Ovary (tissue), 7 donors: ENCODE measurements at regions not wholly inside any gene's neighbourhood (a gene's known extent, or its start where the extent isn't known, plus 50 kb on each side); places are given as distances from the start of the nearest gene placed in this dataset.
"Not testable (repeated sequence)": the region's sequence is repeated elsewhere in the genome, so short reads cannot be mapped to it uniquely, and the experiment has no call there.

Experiments used
- DNase-seq, 5 donors: peaks; one replicate each; pipeline ENCODE4 v3.0.0-alpha.2; 2019 to 2020
- H3K27ac ChIP-seq, 2 donors: fragments of 200-600 bp; one replicate each; pipeline versions ENCODE4 v1.5.1 to v1.8.0; 2019 to 2022
- H3K27me3 ChIP-seq: fragments of 200-600 bp; one replicate; pipeline ENCODE4 v1.8.0; 2022
- H3K36me3 ChIP-seq: fragments of 200-600 bp; sonication (generic); one replicate; pipeline ENCODE4 v1.5.1; 2019
- H3K4me1 ChIP-seq: one replicate; pipeline ENCODE4 v1.8.1; 2013; ENCODE audit warnings: mild to moderate bottlenecking, moderate library complexity; ENCODE audit not compliant: insufficient read depth
- H3K4me3 ChIP-seq: fragments of 200-600 bp; sonication (generic); one replicate; pipeline ENCODE4 v1.5.1; 2017
- H3K9me3 ChIP-seq, 2 donors: fragments of 200-600 bp in 1 of 2; sonication (generic) in 1 of 2; one replicate each; pipeline versions ENCODE4 v1.5.1 to v1.8.1; 2013 to 2019; ENCODE audit warnings: mild to moderate bottlenecking in 1 of 2, moderate library complexity in 1 of 2
- CTCF ChIP-seq, 3 donors: fragments of 450-650 bp in 2 of 3; fragments of 200-600 bp in 1 of 3; IDR thresholded peaks; one replicate each; pipeline versions ENCODE4 v1.5.1 to v1.8.0; 2016 to 2022; ENCODE audit warnings: antibody characterized with exemption in 3 of 3, mild to moderate bottlenecking in 1 of 3
- EP300 ChIP-seq: sonication (generic); formaldehyde crosslinking; IDR thresholded peaks from one replicate; pipeline ENCODE4 v1.6.1; 2017; ENCODE audit warnings: antibody characterized with exemption
- POLR2A ChIP-seq: fragments of 450-650 bp; IDR thresholded peaks from one replicate; pipeline ENCODE4 v1.6.1; 2017; ENCODE audit warnings: antibody characterized with exemption, mild to moderate bottlenecking, moderate library complexity
- WGBS, 3 donors: extraction: QIAGEN DNeasy Blood & Tissue Kit in 1 of 3; methylation state at CpG; one replicate each; pipeline versions ENCODE4 v1.1.5 to v1.1.7; 2013 to 2017; 5-methylcytosine and 5-hydroxymethylcytosine counted together
- intact Hi-C, 4 donors: fragments of 100-400 bp; cut with DNase I; formaldehyde crosslinking; loops; one replicate each; pipeline versions ENCODE4 v1.11.0 to v1.15.1; 2022 to 2023
- donor health status: DM: no; HTN: no; CAD: no; lungs with moderate emphysema.
- donor health status: DM: no; HTN: no; CAD: no.
- donor health status: Bipolar disorder and iron deficiency.
- donor health status: DM: no; HTN: no; CAD: no.
- donor health status: DM: yes; HTN: yes; CAD: no.

DNA sequence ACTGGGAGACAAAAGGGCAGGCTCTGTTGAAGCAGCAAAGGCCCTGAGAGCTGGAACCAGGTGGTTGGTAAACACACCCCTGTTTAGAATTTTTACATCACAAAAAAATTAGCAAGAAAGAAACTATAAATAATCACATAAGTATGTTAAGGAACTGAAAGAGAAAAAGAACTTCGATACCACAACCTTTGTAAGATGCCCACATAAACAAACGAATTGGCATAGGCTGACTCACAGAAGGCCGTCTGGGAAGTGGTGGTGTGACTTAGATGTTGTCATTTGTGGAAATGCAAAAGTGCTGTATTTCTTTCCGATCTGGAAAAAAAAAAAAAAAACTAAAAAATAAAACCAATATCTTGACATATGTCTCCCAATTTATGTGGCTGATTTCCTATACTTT lies 235.1 kb downstream of the USP46 start:
- WGBS, 3 donors = 82 to 89% (median 83%) methylated on average over 4 of the region's 4 CpGs
- H3K36me3 ChIP-seq = no peaks in the 10 kb centered on the region
- no peak overlapping the region for H3K27ac ChIP-seq
- H3K4me1 ChIP-seq = no peaks in the 10 kb centered on the region
- H3K27me3 ChIP-seq = no peaks in the 10 kb centered on the region
- H3K4me3 ChIP-seq = no peak overlapping the region
- no peak for TF ChIP-seq EP300
- no peak for TF ChIP-seq CTCF (IDR thresholded peaks at IDR 0.05)
- TF ChIP-seq POLR2A = no peak
- H3K9me3 ChIP-seq = no peaks in the 10 kb centered on the region
- no peak for DNase-seq
- intact Hi-C loops = no loop called here

- no peak overlapping the region for H3K27ac ChIP-seq
- H3K36me3 ChIP-seq = no peaks in the 10 kb centered on the region
- 75 to 82% (median 81%) methylated on average over 3 of the region's 3 CpGs for WGBS, 3 donors
- TF ChIP-seq POLR2A = no peak
- TF ChIP-seq CTCF (IDR thresholded peaks at IDR 0.05) = no peak
- no peak for DNase-seq
- H3K9me3 ChIP-seq = no peaks in the 10 kb centered on the region
- no peaks in the 10 kb centered on the region for H3K27me3 ChIP-seq
- H3K4me3 ChIP-seq = no peak overlapping the region
- intact Hi-C loops = no loop called here
- no peaks in the 10 kb centered on the region for H3K4me1 ChIP-seq
Measured at GRCh38 chr4:52425751-52426326, 233.3 kb downstream of the USP46 start.

- H3K9me3 ChIP-seq = no peaks in the 10 kb centered on the region
- intact Hi-C loops = no loop called here
- DNase-seq = no peak
- H3K4me1 ChIP-seq = no peaks in the 10 kb centered on the region
- H3K27me3 ChIP-seq = no peaks in the 10 kb centered on the region
- H3K4me3 ChIP-seq = no peak overlapping the region
- no peak overlapping the region for H3K27ac ChIP-seq
- H3K36me3 ChIP-seq = no peaks in the 10 kb centered on the region
- TF ChIP-seq EP300 (no peak), POLR2A (no peak), CTCF (IDR thresholded peaks at IDR 0.05) (no peak)
Measured at GRCh38 chr4:52431410-52431809, 227.7 kb downstream of the USP46 start.

DNA sequence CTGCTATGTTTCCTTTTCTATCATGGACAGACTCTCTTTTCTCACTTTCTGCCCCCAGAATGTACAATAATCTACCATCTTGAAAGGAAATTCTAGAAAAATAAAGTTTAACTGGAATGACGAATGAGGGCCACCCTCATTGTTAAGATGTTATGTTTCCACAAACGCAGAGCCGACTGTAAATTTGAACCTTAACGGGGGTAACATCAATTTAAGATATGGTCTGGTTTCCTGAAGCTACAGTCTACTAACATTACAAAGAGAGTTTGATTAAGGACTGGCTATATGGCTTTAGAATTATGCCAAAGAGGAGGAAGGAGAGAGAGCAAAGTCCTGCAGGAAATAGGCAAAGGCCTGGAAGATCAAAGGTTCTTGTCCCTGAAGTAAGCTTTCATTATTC lies 227.2 kb downstream of the USP46 start:
- no peaks in the 10 kb centered on the region for H3K27me3 ChIP-seq
- H3K4me3 ChIP-seq = no peak overlapping the region
- intact Hi-C loops = no loop called here
- H3K9me3 ChIP-seq = no peaks in the 10 kb centered on the region
- 77 to 89% (median 86%) methylated on average over 4 of the region's 4 CpGs for WGBS, 3 donors
- H3K4me1 ChIP-seq = no peaks in the 10 kb centered on the region
- H3K36me3 ChIP-seq = no peaks in the 10 kb centered on the region
- TF ChIP-seq CTCF (IDR thresholded peaks at IDR 0.05) (no peak), POLR2A (no peak), EP300 (no peak)
- no peak overlapping the region for H3K27ac ChIP-seq
- no peak for DNase-seq

- H3K27me3 ChIP-seq, intact Hi-C loops, H3K27ac ChIP-seq, H3K4me1 ChIP-seq, H3K9me3 ChIP-seq, DNase-seq, H3K36me3 ChIP-seq, H3K4me3 ChIP-seq: not testable (repeated sequence)
- WGBS, 3 donors = 80 to 89% methylated on average over 1 of the region's 1 CpG; no CpG with 5 or more reads in 1 of the 3 donors
Measured at GRCh38 chr4:52442524-52442923, 216.6 kb downstream of the USP46 start.
